ENCODE measurements at regions not wholly inside any gene's neighbourhood (a gene's known extent, or its start where the extent isn't known, plus 50 kb on each side); places are given as distances from the start of the nearest gene placed in this dataset.
"Not testable (repeated sequence)": the region's sequence is repeated elsewhere in the genome, so short reads cannot be mapped to it uniquely, and the experiment has no call there.

- DNase-seq, result not testable (repeated sequence)
Observed at GRCh38 chr12:9543341-9543740, 64.4 kb downstream of the KLRB1 start.

DNA sequence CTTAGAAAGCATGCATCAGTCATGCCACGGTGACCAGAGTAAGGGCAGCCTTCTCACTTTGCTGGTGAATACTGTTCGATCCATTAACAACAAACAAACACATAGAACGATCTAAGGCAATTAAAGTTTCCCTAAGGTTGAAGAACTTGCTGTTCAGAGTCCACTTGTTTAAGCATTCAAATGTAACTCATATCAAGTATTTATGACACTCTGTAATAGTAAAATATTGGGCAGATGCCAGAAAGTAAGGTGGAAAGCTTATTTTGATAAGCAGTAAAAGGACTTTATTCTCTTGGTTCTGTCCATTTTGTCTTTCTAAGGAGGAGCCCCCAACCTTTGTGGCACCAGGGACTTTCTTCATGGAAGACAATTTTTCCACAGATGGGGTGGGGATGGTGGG lies 64.9 kb downstream of the KLRB1 start:
- not testable (repeated sequence) for DNase-seq

GRCh38 chr12:9515925-9516324 lies 91.8 kb downstream of the KLRB1 start:
- DNase-seq, result not testable (repeated sequence)

DNA sequence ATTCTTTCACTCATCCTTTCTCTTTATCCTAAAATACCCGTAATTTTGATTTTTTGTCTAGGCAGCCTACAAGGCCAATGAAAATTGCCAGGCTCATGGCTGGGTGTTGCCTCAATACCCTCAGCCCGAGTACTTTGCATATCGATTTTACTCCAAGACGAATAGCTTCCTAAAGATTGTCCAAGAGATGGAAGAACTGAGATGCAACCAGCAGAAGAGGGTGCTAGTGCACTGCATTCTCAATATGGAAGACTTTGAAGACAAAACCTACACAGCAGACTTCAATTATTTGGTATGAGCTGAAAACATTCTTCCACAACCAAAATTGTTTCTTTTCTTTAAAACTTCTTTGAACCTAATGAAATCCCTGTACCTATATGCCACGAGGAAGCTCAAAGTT lies 95.0 kb downstream of the KLRB1 start:
- not testable (repeated sequence) for DNase-seq

- DNase-seq, result not testable (repeated sequence)
Observed at GRCh38 chr12:9510392-9511011, 97.2 kb downstream of the KLRB1 start.

DNA sequence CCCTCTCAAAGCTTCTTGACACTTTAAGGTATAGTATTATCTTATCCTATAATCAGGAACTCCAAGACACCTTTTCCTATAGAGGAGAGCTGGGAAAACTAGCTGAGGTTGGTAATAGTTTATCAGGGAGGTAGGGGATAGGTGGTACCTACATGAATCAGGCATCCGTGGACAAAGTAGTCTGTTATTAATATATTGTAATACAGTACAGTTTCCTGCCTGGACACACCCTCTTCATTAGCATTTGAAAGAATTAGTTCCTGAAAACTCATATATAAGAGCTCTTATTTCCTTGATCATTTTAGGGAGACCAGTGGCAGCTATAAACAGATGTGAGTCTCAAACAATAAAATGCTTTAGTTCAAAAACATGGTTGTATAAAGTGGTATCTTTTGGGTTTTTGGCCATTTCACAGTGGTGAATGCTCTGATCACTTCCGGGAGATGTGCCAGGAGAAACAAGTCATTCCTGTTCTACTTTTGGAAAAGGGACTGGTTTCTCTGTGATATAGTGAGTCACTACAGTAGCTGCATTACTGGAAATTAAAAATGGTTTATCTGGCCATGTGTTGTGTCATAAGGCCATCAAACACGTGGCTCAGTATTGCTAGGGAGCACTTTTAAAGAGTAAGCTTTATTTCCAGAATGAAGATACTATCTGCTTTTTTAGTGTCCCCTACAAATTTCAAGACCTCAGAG lies 98.1 kb downstream of the KLRB1 start:
- no peak for DNase-seq

DNA sequence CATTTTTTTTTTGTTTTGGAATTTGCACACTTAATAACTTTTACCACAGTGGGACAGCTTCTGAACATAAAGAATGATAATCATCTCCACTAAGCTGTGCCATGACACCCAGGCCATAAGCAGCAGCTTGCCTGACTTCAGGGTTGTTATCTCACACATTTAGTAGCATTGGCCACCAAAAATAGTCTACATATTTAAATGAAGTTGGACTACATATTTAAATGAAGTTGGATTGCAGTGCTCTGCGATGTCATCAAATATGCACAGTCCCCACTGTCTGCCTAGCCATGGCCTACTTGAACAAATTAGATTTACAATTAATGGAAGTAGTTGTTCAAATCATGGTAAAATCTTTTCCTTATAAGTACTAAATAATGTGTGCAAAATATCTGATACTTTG lies 101.0 kb downstream of the KLRB1 start:
- DNase-seq, result no peak

DNA sequence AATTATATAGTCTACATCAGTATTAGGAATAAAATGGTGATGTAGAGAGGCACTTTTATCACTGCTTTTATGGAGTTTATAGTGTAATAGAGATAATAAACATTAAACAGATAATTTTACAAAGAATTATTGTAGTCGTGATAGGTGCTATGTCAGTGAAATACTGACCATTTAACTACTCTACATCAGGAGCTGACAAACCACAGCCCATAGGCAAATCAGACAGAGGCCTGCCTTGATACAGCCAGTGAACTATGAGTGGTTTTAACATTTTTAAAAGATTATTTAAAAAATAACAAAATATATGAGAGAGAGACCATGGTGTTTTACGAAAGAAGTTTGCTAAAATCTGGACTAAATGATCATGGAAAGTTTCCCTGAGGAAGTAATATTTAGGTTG lies 104.3 kb downstream of the KLRB1 start:
- not testable (repeated sequence) for DNase-seq

DNA sequence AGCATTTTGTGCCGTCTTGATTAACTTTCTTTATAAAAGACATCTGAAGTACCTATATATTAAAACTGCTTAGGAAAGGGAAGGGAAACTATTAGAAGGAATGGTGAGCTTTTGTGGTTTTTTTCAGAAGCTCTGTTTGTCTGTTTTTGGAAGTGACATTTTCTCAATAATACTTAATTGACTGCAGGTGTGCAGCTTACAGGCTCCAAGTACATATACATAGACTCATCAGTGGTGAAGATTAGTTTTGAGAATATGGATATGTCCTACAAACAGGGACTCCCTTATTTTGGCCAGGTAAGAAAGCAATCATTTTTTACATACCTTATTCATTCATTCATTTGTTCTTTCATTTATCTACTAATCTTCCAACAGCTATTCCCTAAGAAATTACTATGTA lies 104.9 kb downstream of the KLRB1 start:
- not testable (repeated sequence) for DNase-seq

DNA sequence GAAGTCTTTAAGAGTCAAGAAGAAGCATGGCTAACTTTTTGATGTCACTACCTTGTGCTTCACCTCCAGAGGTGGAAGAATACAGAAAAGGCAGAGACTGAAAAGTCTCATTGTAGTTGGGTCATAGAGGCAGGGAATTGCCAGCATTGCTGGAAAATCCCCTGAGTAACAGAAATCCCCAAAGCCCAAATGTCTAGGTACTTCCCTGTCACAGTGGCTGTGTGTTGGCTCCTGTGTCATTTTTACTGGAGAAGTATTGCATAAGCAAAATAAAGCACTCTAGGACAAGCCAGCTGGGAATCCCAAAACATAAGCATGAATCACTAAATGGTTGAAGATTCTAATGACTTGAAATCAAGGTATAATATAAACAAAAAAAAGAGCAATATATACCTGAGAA lies 114.4 kb downstream of the KLRB1 start:
- not testable (repeated sequence) for DNase-seq

DNA sequence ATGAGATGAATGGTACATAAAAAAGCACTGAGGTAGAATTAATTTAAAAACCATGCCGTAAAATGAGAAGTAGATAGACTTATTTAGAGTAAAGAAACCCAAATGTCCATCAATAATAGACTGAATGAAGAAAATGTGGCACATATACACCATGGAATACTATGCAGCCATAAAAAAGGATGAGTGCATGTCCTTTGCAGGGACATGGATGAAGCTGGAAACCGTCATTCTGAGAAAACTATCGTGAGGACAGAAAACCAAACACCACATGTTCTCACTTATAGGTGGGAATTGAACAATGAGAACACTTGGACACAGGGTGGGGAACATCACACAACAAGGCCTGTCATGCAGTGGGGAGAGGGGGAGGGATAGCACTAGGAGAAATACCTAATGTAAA lies 126.4 kb downstream of the KLRB1 start:
- DNase-seq, result not testable (repeated sequence)

DNA sequence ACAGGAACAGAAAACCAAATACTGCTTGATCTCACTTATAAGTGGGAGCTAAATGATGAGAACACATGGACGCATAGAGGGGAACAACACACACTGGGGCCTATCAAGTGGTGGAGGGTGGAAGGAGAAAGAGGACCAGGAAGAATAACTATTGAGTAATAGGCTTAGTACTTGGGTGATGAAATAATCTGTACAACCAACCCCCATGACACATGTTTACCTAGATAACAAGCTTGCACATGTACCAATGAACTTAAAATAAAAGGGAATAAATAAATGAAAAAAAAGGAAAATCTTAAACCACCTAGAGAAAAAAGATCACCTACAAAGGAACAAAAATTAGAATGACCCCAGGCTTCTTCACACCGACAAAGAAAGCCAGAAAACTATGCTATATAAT lies 133.5 kb downstream of the KLRB1 start:
- not testable (repeated sequence) for DNase-seq

- DNase-seq, result not testable (repeated sequence)
Observed at GRCh38 chr12:9473638-9474037, 134.1 kb downstream of the KLRB1 start.

GRCh38 chr12:9471501-9471900 lies 136.2 kb downstream of the KLRB1 start:
- DNase-seq, result not testable (repeated sequence)

DNA sequence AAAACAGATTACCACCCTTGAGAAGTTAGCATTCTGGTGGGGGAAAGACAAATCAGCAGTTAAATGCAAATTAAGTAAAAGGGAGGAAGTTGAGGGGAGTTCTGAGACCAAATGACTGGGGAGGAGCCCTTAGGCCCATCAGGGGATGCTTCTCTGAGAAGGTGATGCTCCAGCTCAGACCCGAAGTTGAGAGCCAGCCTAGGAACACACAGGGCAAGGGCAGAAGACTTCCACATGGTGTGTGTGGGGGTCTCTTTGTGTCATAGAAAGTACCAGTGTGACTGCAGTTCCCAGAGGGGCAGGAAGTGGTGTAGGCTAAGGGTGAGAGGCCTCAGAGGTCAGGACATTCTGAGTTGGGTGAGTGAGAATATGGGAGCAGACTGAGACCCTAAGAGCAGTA lies 137.3 kb downstream of the KLRB1 start:
- DNase-seq, result not testable (repeated sequence)

DNA sequence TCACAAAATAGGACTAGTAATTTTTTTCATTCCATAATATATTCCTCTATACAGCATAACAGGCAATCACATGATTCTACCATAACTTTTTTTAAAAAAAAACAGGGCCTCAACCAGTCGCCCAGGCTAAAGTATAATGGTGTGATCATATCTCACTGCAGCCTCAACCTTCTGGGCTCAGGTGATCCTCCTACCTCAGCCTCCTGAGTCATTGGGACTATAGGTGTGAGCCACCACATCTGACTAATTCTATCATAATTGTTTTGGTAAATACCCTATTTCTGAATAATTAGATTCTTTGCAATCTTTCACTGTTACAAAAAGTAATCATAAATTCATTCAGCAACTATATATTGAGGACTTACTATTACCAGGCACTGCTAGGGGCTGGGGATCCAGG lies 137.8 kb downstream of the KLRB1 start:
- DNase-seq, result not testable (repeated sequence)

DNA sequence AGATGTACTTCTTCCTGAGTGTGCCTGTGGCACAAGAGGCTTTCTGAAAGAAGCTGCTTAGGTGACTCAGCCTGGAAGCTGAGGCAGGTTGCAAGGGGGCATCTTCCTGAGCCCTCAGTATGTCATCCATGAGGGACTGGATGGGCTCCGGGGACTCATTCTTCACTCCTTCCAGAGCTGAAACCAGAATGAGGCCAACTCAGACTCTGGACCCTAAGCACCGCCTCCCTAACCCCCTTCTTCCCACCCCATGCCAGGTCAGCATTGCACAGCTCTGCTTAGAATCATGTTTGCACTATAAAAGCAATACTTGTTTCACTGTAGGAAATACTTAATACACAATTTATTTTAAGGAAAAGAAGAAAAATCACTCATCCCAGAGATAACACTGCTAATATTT lies 138.3 kb downstream of the KLRB1 start:
- not testable (repeated sequence) for DNase-seq

DNA sequence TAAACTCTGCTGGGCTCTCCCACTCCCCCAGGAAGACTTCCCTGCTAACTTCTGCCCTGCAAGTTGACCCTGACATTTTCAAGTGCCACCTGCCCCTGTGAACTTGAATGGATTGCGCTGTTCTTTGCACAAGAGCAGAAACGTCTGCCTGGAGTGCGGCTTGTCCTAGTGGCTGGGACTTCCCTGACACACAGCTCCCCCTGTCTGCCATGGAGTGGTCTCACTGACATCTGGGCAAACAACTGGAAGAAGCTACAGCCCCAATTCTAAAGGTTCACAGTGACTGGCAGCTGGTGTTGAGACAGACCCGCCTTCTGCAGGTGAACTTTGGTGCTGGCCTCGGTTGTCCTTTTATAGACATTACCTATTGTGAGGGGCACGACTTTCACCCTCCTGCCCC lies 138.7 kb downstream of the KLRB1 start:
- peak; percentile 39 for DNase-seq

- DNase-seq, result not testable (repeated sequence)
Observed at GRCh38 chr12:9468144-9468543, 139.6 kb downstream of the KLRB1 start.

DNA sequence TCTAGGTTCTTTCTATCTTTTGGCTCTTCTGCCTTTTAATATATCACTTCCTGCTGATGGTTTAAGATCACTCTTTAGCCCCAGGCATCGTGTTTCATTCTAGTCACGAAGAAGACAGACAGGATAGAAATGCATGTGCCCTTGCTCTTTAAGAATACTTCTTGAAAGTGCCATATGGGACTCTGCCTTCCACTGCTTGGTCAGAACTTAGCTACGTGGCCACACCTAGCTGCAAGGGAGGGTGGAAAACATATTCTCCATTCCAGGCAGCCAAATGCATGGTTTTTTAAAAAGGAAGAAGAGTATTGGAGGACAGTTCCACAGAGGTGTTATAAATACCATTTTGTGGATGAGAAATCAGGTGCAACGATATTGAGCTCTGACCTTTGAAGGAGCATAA lies 143.3 kb downstream of the KLRB1 start:
- DNase-seq, result no peak

- not testable (repeated sequence) for DNase-seq
Observed at GRCh38 chr12:9455516-9455915, 152.2 kb downstream of the KLRB1 start.

GRCh38 chr12:9454021-9454420 lies 153.7 kb downstream of the KLRB1 start:
- not testable (repeated sequence) for DNase-seq

GRCh38 chr12:9450127-9450567 lies 157.6 kb downstream of the KLRB1 start:
- not testable (repeated sequence) for DNase-seq

- peak; percentile 4 for DNase-seq
Observed at GRCh38 chr12:9449657-9450126, 158.0 kb downstream of the KLRB1 start.
